ENCODE measurements at regions not wholly inside any gene's neighbourhood (a gene's known extent, or its start where the extent isn't known, plus 50 kb on each side); places are given as distances from the start of the nearest gene placed in this dataset.

DNA sequence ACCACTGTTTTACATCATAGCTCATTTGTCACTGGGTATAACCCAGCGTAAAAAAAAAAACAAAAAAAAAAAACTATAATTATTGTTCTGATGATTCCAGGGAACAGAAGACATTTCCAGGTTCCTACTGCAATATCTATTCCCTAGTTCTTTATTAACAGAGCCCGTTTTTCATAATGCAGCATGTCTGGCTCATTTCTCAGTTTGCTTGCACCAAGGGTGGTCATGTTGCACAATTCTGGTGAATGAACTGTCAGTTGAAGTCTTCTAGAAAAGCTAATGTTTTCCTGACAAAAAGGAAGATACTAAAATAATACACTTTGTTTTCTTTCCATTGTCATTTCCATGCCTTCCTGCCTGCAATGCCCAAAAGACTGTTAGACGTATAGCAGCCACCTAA is 180.1 kb downstream of the RDH14 start:
- 48% methylated on average over 3 of the region's 3 CpGs for WGBS (ENCODE audit: missing lambda C conversion rate)
- ATAC-seq (no peak), FAIRE-seq (no peak), DNase-seq (ENCODE audit: low read depth in 1 of 2, low spot score in 1 of 2) (no peak)
- H3K4me1 ChIP-seq: peaks cover 3% of the 10 kb centered on the region; the same call in 1 of the 3 replicates
- CTCF ChIA-PET: interaction anchor here (0.8 to 8.8 kb wide), 4 partner anchors 7 to 661 kb away, joined by 3 to 156 read pairs (median 22); no protein-coding TSS in a partner anchor
- TF ChIP-seq CEBPB (IDR thresholded peaks at IDR 0.05) (peak in 1 of 2 experiments; percentile 41; a peak in 1 of 4 replicates), ZFP36 (IDR thresholded peaks at IDR 0.05; ENCODE audit: borderline replicate concordance, partially characterized antibody) (no peak)
- H3K27ac ChIP-seq: no peak overlapping the region
- H3K4me3 ChIP-seq: no peak overlapping the region
- POLR2A ChIA-PET: no interaction called here
- no peaks in the 10 kb centered on the region for H3K9me3 ChIP-seq
- H3K4me2 ChIP-seq: no peak overlapping the region

DNA sequence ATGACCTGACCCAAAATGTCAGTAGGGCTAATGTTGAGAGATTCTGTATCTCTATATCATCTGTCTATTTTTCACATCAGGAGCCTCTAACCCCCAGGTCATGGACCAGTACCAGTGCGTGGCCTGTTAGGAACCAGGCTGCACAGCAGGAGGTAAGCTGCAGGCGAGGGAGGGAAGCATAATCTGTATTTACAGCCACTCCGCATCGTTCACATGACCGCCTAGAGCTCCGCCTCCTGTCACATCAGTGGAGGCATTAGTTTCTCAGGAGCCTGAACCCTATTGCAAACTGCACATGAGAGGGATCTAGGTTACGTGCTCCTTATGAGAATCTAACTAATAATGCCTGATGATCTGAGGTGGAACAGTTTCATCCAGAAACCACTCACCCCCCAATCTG is 180.6 kb downstream of the RDH14 start:
- H3K4me3 ChIP-seq: no peak overlapping the region
- DNase-seq (ENCODE audit: low read depth in 1 of 2, low spot score in 1 of 2) (no peak), ATAC-seq (no peak), FAIRE-seq (no peak)
- H3K4me1 ChIP-seq: peaks cover 3% of the 10 kb centered on the region; the same call in 1 of the 3 replicates
- POLR2A ChIA-PET: no interaction called here
- no peaks in the 10 kb centered on the region for H3K9me3 ChIP-seq
- WGBS (ENCODE audit: missing lambda C conversion rate): 68% methylated on average over 7 of the region's 7 CpGs
- no peak overlapping the region for H3K27ac ChIP-seq
- CTCF ChIA-PET: interaction anchor here (0.8 to 8.8 kb wide), 6 partner anchors 8 to 661 kb away, joined by 3 to 156 read pairs (median 6); no protein-coding TSS in a partner anchor
- TF ChIP-seq EHF (CRISPR knock-in tag; IDR thresholded peaks at IDR 0.05): no peak
- TF ChIP-seq ZC3H11A (IDR thresholded peaks at IDR 0.05): no peak
- TF ChIP-seq CBX8 (IDR thresholded peaks at IDR 0.05): no peak
- TF ChIP-seq MAZ (IDR thresholded peaks at IDR 0.05; ENCODE audit: borderline replicate concordance, low read depth, low read length): no peak
- no peak for TF ChIP-seq TFCP2L1 (CRISPR knock-in tag; IDR thresholded peaks at IDR 0.05)
- no peak for TF ChIP-seq EP300 (IDR thresholded peaks at IDR 0.05)
- H3K4me2 ChIP-seq: no peak overlapping the region

DNA sequence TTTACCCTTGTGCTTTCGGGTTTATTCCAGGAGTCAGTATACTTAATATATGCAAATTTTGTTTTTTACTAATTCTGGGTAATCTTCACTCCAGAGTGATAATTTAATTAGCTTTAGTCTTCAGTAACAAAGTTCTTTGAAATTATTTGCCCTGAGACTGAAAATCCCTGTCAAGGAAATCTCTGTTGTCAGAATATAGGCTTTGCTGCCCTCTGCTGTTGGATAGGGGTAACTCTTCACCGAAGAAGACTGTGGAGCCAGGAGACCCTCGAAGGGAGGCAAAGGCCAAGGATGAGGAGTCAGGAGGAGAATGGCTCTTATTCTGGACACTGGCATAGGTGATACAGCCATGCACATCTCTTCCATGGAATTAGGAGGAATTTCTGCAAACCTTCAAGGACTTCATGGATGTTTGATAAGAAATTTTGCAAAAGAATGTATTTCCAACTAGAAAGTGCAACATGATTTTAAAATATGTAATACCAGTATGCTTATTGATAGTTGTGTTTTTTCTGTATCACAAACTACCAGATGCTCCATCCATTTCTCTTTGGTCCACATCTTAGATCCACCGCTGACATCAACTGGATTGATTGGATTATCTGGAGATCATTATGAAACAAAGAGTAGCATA is 182.3 kb downstream of the RDH14 start:
- FAIRE-seq: peak; percentile 82
- WGBS (ENCODE audit: missing lambda C conversion rate): 42% methylated on average over 4 of the region's 4 CpGs
- ATAC-seq: peak; percentile 78 to 95
- TF ChIP-seq MAZ (IDR thresholded peaks at IDR 0.05; ENCODE audit: borderline replicate concordance, low read depth, low read length): no peak
- peak; percentile 97 for TF ChIP-seq RAD21 (conservative IDR thresholded peaks at IDR 0.05 in 1 of 2, IDR thresholded peaks at IDR 0.05 in 1 of 2)
- TF ChIP-seq CTCF (IDR thresholded peaks at IDR 0.05): peak; percentile 96
- peak; percentile 98 for TF ChIP-seq SMC3 (IDR thresholded peaks at IDR 0.05)
- Histone ChIP-seq H3K9me3 (no peaks in the 10 kb centered on the region), H3K4me1 (peaks cover 3% of the 10 kb centered on the region; the same call in 1 of the 3 replicates), H3K4me2 (no peak overlapping the region), H3K4me3 (no peak overlapping the region), H3K27ac (0 out of 6 replicates have a peak overlapping the region, but pooled peaks of 1 of the 2 experiments have one; percentile 20)
- CTCF ChIA-PET: interaction anchor here (0.5 to 8.8 kb wide), 38 partner anchors 9 to 779 kb away, joined by 3 to 156 read pairs (median 4); partner anchors contain the start of gene KCNS3
- POLR2A ChIA-PET: no interaction called here
- peak; percentile 54 to 55 for DNase-seq (ENCODE audit: low read depth in 1 of 2, low spot score in 1 of 2)

- Histone ChIP-seq H3K4me1 (peaks cover 3% of the 10 kb centered on the region; the same call in 1 of the 3 replicates), H3K4me3 (no peak overlapping the region), H3K4me2 (no peak overlapping the region), H3K9me3 (no peaks in the 10 kb centered on the region), H3K27ac (peak overlapping the region in 1 of 2 experiments; percentile 6; a peak in 1 of 6 replicates)
- ATAC-seq: no peak
- no peak for TF ChIP-seq KDM1A (IDR thresholded peaks at IDR 0.05; ENCODE audit: low read depth)
- no peak for DNase-seq (ENCODE audit: low read depth in 1 of 2, low spot score in 1 of 2)
- peak; percentile 23 for FAIRE-seq
- POLR2A ChIA-PET: no interaction called here
- CTCF ChIA-PET: interaction anchor here (0.9 to 8.8 kb wide), 7 partner anchors 11 to 529 kb away, joined by 3 to 156 read pairs (median 7); no protein-coding TSS in a partner anchor
- WGBS (ENCODE audit: missing lambda C conversion rate): 74% methylated on average over 4 of the region's 4 CpGs
Measured at GRCh38 chr2:18376936-18377335, 183.5 kb downstream of the RDH14 start.

GRCh38 chr2:18373664-18374063 is 186.8 kb downstream of the RDH14 start:
- Histone ChIP-seq H3K4me1 (peaks cover 3% of the 10 kb centered on the region; the same call in 1 of the 3 replicates), H3K27ac (no peak overlapping the region), H3K4me2 (no peak overlapping the region), H3K9me3 (no peaks in the 10 kb centered on the region), H3K4me3 (no peak overlapping the region)
- no peak for FAIRE-seq
- no peak for TF ChIP-seq RARB (CRISPR knock-in tag; IDR thresholded peaks at IDR 0.05)
- TF ChIP-seq PBX3 (IDR thresholded peaks at IDR 0.05): no peak
- no peak for TF ChIP-seq CTCF (IDR thresholded peaks at IDR 0.05)
- TF ChIP-seq RCOR1 (IDR thresholded peaks at IDR 0.05; ENCODE audit: low read depth, low read length): no peak
- ChIA-PET POLR2A (no interaction called here), CTCF (interaction anchor here (1.0 to 8.8 kb wide), 4 partner anchors 13 to 525 kb away, joined by 3 to 156 read pairs (median 8); no protein-coding TSS in a partner anchor)
- no peak for DNase-seq (ENCODE audit: low read depth in 1 of 2, low spot score in 1 of 2)
- no peak for ATAC-seq
- 59% methylated on average over 2 of the region's 2 CpGs for WGBS (ENCODE audit: missing lambda C conversion rate)
